ENCODE measurements at regions not wholly inside any gene's neighbourhood (a gene's known extent, or its start where the extent isn't known, plus 50 kb on each side); places are given as distances from the start of the nearest gene placed in this dataset.

DNA sequence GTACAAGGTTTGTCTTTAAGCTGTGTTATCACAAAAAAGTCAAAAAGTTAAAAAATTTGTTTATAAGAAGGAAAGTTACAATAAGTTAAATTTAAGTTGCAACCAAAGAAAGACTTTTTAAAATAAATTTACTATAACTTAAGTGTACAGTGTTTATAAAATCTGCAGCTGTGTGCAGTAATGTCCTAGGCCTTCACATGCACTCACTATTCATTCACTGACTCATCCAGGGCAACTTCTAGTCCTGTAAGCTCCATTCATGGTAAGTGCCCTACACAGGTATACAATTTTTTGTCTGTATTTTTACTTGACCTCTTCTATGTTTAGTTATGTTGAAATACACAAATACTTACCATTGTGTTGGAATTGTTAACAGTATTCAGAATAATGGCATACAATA lies 667.9 kb upstream of the SLITRK5 start:
- intact Hi-C loops (cut with DNase I): no loop called here
- Histone ChIP-seq H3K36me3 (ENCODE audit: control insufficient read depth in 1 of 2, insufficient read depth in 2 of 2, low read length in 1 of 2) (no peaks in the 10 kb centered on the region), H3K27me3 (ENCODE audit: control insufficient read depth in 1 of 2, insufficient read depth in 2 of 2, low read length in 1 of 2) (no peaks in the 10 kb centered on the region), H3K9me3 (ENCODE audit: control insufficient read depth, low read length) (no peaks in the 10 kb centered on the region), H3K27ac (ENCODE audit: low read depth in 1 of 2, low read length in 2 of 2) (no peak overlapping the region), H3K4me3 (ENCODE audit: low read length in 2 of 2) (no peak overlapping the region), H3K4me1 (ENCODE audit: control insufficient read depth in 1 of 2, insufficient read depth in 2 of 2, low read length in 2 of 2) (no peaks in the 10 kb centered on the region)
- ATAC-seq (ENCODE audit: low FRiP score): no peak
- DNase-seq: no peak

DNA sequence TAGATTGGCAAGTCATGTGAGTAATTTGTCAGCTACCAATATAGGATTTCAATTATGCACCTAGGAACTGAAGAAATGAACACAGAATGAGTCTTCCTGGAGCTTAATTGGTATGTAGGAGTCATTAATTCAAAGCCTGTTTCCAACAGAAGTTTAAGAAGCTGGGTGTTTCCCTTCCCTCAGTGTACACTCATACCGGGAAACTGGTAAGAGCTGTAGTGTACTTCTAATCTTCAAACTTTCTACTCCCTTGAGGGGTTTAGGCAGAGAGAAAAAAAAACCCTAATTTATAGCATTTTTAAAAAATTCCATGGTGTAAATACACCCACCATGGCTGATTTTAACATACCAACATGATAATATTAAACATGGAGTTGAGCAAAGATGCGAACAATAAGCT lies 665.7 kb upstream of the SLITRK5 start:
- intact Hi-C loops (cut with DNase I): no loop called here
- H3K27ac ChIP-seq (ENCODE audit: low read depth in 1 of 2, low read length in 2 of 2): no peak overlapping the region
- H3K4me3 ChIP-seq (ENCODE audit: low read length in 2 of 2): no peak overlapping the region
- no peaks in the 10 kb centered on the region for H3K36me3 ChIP-seq (ENCODE audit: control insufficient read depth in 1 of 2, insufficient read depth in 2 of 2, low read length in 1 of 2)
- no peaks in the 10 kb centered on the region for H3K27me3 ChIP-seq (ENCODE audit: control insufficient read depth in 1 of 2, insufficient read depth in 2 of 2, low read length in 1 of 2)
- H3K9me3 ChIP-seq (ENCODE audit: control insufficient read depth, low read length): no peaks in the 10 kb centered on the region
- 86 to 89% methylated on average over 2 of the region's 2 CpGs for WGBS, 2 donors
- DNase-seq (no peak), ATAC-seq (ENCODE audit: low FRiP score) (no peak)
- no peaks in the 10 kb centered on the region for H3K4me1 ChIP-seq (ENCODE audit: control insufficient read depth in 1 of 2, insufficient read depth in 2 of 2, low read length in 2 of 2)

DNA sequence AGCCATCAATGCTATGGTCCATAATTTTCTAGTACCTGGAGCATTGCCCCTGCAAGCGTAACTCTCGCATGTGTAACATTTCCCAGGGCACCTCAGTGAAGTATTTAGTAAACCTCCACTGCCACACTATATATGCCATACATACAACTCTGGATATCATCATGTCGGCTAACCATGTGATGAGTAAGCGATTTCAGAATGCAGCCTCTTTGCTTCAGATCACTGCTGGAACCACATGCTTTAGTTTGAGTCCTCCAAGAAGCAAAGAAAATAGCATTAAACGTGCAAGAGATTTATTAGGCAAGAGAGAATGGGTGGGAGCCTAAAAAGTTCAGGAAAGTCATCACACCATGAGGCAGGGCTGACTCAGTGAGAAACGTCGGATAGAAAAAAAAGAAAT lies 635.6 kb upstream of the SLITRK5 start:
- no peak for DNase-seq
- 71 to 79% methylated on average over 7 of the region's 7 CpGs for WGBS, 2 donors
- no peaks in the 10 kb centered on the region for H3K9me3 ChIP-seq (ENCODE audit: control insufficient read depth, low read length)
- no peaks in the 10 kb centered on the region for H3K27me3 ChIP-seq (ENCODE audit: control insufficient read depth in 1 of 2, insufficient read depth in 2 of 2, low read length in 1 of 2)
- H3K4me1 ChIP-seq (ENCODE audit: control insufficient read depth in 1 of 2, insufficient read depth in 2 of 2, low read length in 2 of 2): no peaks in the 10 kb centered on the region
- H3K27ac ChIP-seq (ENCODE audit: low read depth in 1 of 2, low read length in 2 of 2): no peak overlapping the region
- H3K4me3 ChIP-seq (ENCODE audit: low read length in 2 of 2): no peak overlapping the region
- ATAC-seq (ENCODE audit: low FRiP score): no peak
- no peaks in the 10 kb centered on the region for H3K36me3 ChIP-seq (ENCODE audit: control insufficient read depth in 1 of 2, insufficient read depth in 2 of 2, low read length in 1 of 2)
- intact Hi-C loops (cut with DNase I): no loop called here

DNA sequence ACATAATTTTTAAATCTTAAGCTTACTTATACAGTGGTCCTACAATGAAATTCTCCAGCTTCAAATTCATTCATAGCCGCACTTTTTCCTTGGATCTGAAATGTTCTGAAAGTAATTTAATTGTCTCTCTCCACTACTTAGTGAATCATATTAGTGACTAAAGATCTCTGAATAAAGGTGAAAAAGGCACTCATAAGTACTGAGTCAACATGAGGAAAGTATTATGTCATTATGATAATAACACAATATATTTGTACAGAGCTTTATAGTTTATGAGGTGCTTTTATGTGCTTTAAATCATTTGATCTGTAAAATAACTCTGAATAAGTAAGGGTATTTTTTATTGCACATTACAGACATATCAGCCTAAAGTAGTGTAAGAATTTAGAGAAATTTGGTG lies 628.2 kb upstream of the SLITRK5 start:
- Histone ChIP-seq H3K4me3 (ENCODE audit: low read length in 2 of 2) (no peak overlapping the region), H3K9me3 (ENCODE audit: control insufficient read depth, low read length) (no peaks in the 10 kb centered on the region), H3K36me3 (ENCODE audit: control insufficient read depth in 1 of 2, insufficient read depth in 2 of 2, low read length in 1 of 2) (no peaks in the 10 kb centered on the region), H3K4me1 (ENCODE audit: control insufficient read depth in 1 of 2, insufficient read depth in 2 of 2, low read length in 2 of 2) (no peaks in the 10 kb centered on the region), H3K27me3 (ENCODE audit: control insufficient read depth in 1 of 2, insufficient read depth in 2 of 2, low read length in 1 of 2) (no peaks in the 10 kb centered on the region), H3K27ac (ENCODE audit: low read depth in 1 of 2, low read length in 2 of 2) (no peak overlapping the region)
- ATAC-seq (ENCODE audit: low FRiP score): no peak
- intact Hi-C loops (cut with DNase I): no loop called here
- WGBS, 2 donors: 95 to 97% methylated on average over 1 of the region's 1 CpG
- DNase-seq: no peak

DNA sequence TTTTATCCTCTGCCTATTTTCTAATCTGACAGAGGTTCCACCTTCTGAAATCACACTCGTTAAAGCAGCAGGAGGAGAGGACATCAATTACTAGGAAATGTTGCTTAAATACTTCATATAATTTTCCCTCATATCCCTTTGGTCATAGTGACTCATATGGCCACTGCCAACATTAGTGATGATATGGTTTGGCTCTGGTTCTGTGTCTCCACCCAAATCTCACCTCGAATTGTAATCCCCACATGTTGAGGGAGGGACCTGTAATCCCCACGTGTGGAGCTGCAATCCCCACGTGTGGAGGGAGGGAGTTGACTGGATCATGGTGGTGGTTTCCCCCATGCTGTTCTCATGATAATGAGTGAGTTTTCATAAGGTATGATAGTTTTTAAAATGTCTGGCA lies 618.4 kb upstream of the SLITRK5 start:
- DNase-seq (no peak), ATAC-seq (ENCODE audit: low FRiP score) (no peak)
- H3K27ac ChIP-seq (ENCODE audit: low read depth in 1 of 2, low read length in 2 of 2): no peak overlapping the region
- intact Hi-C loops (cut with DNase I): no loop called here
- no peak overlapping the region for H3K4me3 ChIP-seq (ENCODE audit: low read length in 2 of 2)
- H3K27me3 ChIP-seq (ENCODE audit: control insufficient read depth in 1 of 2, insufficient read depth in 2 of 2, low read length in 1 of 2): no peaks in the 10 kb centered on the region
- H3K4me1 ChIP-seq (ENCODE audit: control insufficient read depth in 1 of 2, insufficient read depth in 2 of 2, low read length in 2 of 2): no peaks in the 10 kb centered on the region
- no peaks in the 10 kb centered on the region for H3K9me3 ChIP-seq (ENCODE audit: control insufficient read depth, low read length)
- WGBS, 2 donors: 40 to 50% methylated on average over 4 of the region's 4 CpGs
- no peaks in the 10 kb centered on the region for H3K36me3 ChIP-seq (ENCODE audit: control insufficient read depth in 1 of 2, insufficient read depth in 2 of 2, low read length in 1 of 2)

DNA sequence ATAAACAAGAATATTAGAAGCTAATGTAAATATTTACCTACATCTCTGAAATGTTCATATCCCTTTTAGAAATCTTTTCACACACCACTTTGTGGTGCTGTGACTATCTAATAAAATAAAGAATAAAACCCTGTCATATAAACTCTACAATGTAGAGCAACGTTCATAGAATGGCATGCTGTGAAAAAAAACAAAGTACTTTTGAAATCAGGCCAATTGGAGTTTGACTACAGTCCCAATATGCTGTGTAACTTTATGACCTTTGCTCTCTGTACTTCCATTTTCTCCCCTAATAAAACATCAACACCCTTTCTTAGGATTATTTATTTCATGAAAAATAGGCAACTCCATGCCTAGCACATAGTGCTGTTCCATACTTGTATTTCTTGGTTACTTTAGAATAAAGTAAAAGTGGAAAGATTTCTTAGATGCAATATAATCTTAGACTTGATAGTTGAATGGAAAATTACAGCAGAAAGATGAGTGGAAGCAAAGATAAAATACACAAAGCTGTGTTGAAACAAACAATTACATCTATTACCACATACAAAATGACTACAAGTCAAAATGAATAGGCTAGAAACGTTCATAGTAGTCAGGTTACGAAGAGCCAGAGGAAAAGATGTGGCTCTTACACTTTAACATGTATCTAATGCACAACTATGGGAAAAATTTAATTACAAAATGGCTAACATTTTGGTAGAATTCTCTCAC lies 613.2 kb upstream of the SLITRK5 start:
- Histone ChIP-seq H3K9me3 (ENCODE audit: control insufficient read depth, low read length) (no peaks in the 10 kb centered on the region), H3K27ac (ENCODE audit: low read depth in 1 of 2, low read length in 2 of 2) (no peak overlapping the region), H3K27me3 (ENCODE audit: control insufficient read depth in 1 of 2, insufficient read depth in 2 of 2, low read length in 1 of 2) (no peaks in the 10 kb centered on the region), H3K4me3 (ENCODE audit: low read length in 2 of 2) (no peak overlapping the region), H3K4me1 (ENCODE audit: control insufficient read depth in 1 of 2, insufficient read depth in 2 of 2, low read length in 2 of 2) (no peaks in the 10 kb centered on the region), H3K36me3 (ENCODE audit: control insufficient read depth in 1 of 2, insufficient read depth in 2 of 2, low read length in 1 of 2) (no peaks in the 10 kb centered on the region)
- DNase-seq (no peak), ATAC-seq (ENCODE audit: low FRiP score) (no peak)
- intact Hi-C loops (cut with DNase I): no loop called here
- 40 to 51% methylated on average over 3 of the region's 3 CpGs for whole genome bisulfite sequencing, 2 donors

DNA sequence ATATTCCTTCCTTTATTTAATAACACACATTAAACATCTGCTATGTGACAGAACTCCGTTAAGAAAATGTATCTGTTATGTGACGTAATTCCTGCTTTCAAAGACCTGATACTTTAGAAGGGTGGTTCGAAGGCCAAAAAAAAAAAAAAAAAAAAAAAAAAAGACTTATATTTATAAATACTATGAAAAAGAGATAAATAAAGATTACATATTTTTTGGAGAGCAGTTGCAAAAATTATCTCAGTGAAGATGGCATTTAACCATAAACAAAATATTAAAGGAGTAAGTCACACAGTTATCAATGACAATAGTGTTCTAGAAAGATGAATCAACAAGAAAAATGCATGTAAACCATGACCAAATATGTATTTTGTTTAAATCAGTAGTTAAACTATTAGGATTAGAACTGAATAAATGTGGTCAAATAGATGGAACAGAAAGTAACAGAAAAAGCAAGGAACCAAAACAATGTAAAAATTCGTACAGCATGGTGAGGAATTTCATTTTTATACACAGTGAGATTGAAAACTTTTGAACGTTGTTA lies 612.3 kb upstream of the SLITRK5 start:
- Histone ChIP-seq H3K27me3 (ENCODE audit: control insufficient read depth in 1 of 2, insufficient read depth in 2 of 2, low read length in 1 of 2) (no peaks in the 10 kb centered on the region), H3K9me3 (ENCODE audit: control insufficient read depth, low read length) (no peaks in the 10 kb centered on the region), H3K4me3 (ENCODE audit: low read length in 2 of 2) (no peak overlapping the region), H3K4me1 (ENCODE audit: control insufficient read depth in 1 of 2, insufficient read depth in 2 of 2, low read length in 2 of 2) (no peaks in the 10 kb centered on the region), H3K27ac (ENCODE audit: low read depth in 1 of 2, low read length in 2 of 2) (no peak overlapping the region), H3K36me3 (ENCODE audit: control insufficient read depth in 1 of 2, insufficient read depth in 2 of 2, low read length in 1 of 2) (no peaks in the 10 kb centered on the region)
- ATAC-seq (ENCODE audit: low FRiP score): no peak
- WGBS, 2 donors: 48 to 54% methylated on average over 5 of the region's 5 CpGs
- intact Hi-C loops (cut with DNase I): no loop called here
- DNase-seq: no peak

DNA sequence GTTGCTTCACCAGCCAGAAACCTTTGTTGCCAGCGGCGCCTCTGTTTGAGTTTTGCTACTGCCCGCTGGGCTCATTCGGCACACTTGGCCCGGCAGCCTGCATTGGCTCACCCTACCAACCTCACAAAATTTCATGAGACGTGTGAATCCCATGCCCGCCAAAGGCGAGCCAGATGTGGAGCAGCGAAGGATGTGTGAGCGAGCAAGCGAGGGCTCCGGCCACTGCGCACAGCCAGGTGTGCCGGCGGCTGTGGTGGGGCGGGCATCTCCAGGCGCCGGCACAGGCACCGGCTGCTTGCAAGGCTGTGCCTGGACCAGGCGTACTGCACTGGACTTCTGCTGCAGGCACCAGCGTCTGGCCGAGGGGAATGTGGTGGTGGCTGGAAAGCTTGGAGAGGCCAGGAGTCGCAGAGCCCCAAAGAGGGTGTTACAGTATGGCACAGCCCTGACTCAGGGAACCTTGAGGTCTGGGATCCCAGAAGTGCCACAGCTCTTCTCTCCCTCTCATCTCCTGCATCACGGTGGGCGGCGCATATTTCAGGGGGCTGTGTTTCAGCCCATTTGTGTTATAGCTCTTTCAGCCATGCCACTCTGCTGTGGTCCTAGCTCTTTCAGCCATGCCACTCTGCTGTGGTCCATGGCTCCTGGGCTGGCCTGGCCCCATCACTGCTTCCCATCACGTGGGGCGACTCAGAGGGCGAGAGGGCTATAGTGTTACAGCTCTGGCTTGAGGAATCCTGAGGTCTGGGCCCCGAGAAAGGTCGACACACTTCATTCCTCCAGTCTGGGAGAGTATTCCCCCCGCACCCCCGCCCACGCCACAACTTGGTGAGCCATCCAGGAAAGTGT lies 592.0 kb upstream of the SLITRK5 start:
- Histone ChIP-seq H3K36me3 (ENCODE audit: control insufficient read depth in 1 of 2, insufficient read depth in 2 of 2, low read length in 1 of 2) (no peaks in the 10 kb centered on the region), H3K4me3 (ENCODE audit: low read length in 2 of 2) (no peak overlapping the region), H3K27me3 (ENCODE audit: control insufficient read depth in 1 of 2, insufficient read depth in 2 of 2, low read length in 1 of 2) (no peaks in the 10 kb centered on the region), H3K9me3 (ENCODE audit: control insufficient read depth, low read length) (no peaks in the 10 kb centered on the region), H3K27ac (ENCODE audit: low read depth in 1 of 2, low read length in 2 of 2) (no peak overlapping the region), H3K4me1 (ENCODE audit: control insufficient read depth in 1 of 2, insufficient read depth in 2 of 2, low read length in 2 of 2) (no peaks in the 10 kb centered on the region)
- WGBS, 2 donors: 91 to 94% methylated on average over 34 of the region's 34 CpGs
- ATAC-seq (ENCODE audit: low FRiP score) (no peak), DNase-seq (peak in 1 of 2 donors; percentile 72)
- intact Hi-C loops (cut with DNase I): no loop called here
